ENCODE measurements at regions not wholly inside any gene's neighbourhood (a gene's known extent, or its start where the extent isn't known, plus 50 kb on each side); places are given as distances from the start of the nearest gene placed in this dataset.

DNA sequence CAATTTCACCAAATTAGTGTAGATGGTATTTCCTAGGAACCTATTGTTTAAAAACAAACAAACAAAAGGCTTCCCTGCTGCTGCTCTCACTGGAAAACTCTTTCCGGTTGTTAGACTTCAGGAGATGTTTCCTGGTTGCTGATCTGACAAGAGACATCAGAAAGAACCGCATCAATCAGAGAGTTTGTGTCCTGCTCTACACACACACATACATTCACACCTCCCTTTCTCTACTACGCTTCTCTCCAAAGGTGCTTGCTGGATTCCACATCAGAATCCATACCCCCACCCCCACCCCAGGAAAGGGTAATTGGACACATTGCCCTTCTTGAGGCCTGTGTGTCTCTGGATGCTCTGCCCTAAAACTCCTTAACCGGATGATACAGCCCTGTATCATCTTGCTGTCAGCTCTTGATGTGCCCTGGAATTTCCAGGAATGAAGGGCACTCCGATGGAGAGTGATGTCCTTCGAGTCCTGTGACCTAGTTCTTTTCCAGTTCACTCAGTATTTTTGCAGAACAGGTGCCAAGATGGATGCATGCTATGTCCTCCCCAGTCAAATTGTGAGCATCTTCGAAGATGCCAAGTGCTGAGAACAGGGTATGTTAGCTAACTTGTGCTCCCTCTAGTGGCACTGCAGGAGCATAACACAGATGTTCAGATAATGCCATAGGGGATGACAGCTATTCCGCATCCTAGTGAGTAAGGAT lies 113.7 kb upstream of the SLC35F3 start:
- no peaks in the 10 kb centered on the region for H3K4me1 Mint-ChIP-seq
- Histone ChIP-seq H3K9me3 (ENCODE audit: control insufficient read depth, low read depth, low read length) (no peaks in the 10 kb centered on the region), H2AFZ (ENCODE audit: low read length) (no peak overlapping the region), H2BK120ac (ENCODE audit: low read depth, low read length, poor library complexity, severe bottlenecking) (no peak overlapping the region), H2BK20ac (ENCODE audit: low read depth, low read length, poor library complexity, severe bottlenecking) (no peak overlapping the region), H2BK5ac (ENCODE audit: insufficient read length, low read length) (no peak overlapping the region), H2BK12ac (ENCODE audit: insufficient read length, low read depth, low read length) (no peak overlapping the region), H3T11ph (ENCODE audit: low read length) (no peak overlapping the region), H3K4me1 (ENCODE audit: insufficient read depth, low read length) (no peaks in the 10 kb centered on the region), H4K91ac (ENCODE audit: insufficient read length, low read depth, low read length) (no peak overlapping the region), H3K4ac (ENCODE audit: low read depth, low read length) (no peak overlapping the region), H3K79me1 (ENCODE audit: insufficient read depth, low read depth, low read length, poor library complexity, severe bottlenecking) (no peaks in the 10 kb centered on the region), H2BK15ac (ENCODE audit: low read depth, low read length) (no peak overlapping the region), H3K23me2 (ENCODE audit: insufficient read length, low read depth, low read length, poor library complexity, severe bottlenecking) (no peaks in the 10 kb centered on the region), H3K79me2 (ENCODE audit: insufficient read depth, low read length) (no peaks in the 10 kb centered on the region), H3K27ac (ENCODE audit: insufficient read length, low read depth, low read length) (no peak overlapping the region), H4K5ac (ENCODE audit: insufficient read length, low read depth, low read length) (no peak overlapping the region), H3K9ac (ENCODE audit: extremely low read depth, insufficient read length, low read length) (no peak overlapping the region), H3K27me3 (ENCODE audit: insufficient read depth, low read length) (no peaks in the 10 kb centered on the region), H3K14ac (ENCODE audit: insufficient read depth, low read length) (no peak overlapping the region), H3K23ac (ENCODE audit: insufficient read length, low read depth, low read length) (no peak overlapping the region), H3K18ac (ENCODE audit: insufficient read length, low read depth, low read length) (no peak overlapping the region), H4K8ac (replicated peaks; ENCODE audit: insufficient read length, low read depth, low read length) (no peak overlapping the region), H3K4me2 (ENCODE audit: insufficient read depth, insufficient read length, low read length) (no peak overlapping the region), H3K56ac (ENCODE audit: insufficient read length, low read depth, low read length) (no peak overlapping the region), H4K20me1 (ENCODE audit: control insufficient read depth, insufficient read depth, insufficient read length) (no peaks in the 10 kb centered on the region), H2AK5ac (ENCODE audit: insufficient read length, low read length) (no peak overlapping the region)
- DNase-seq, result peak; percentile 40
- no CpG with 5 or more reads among the region's 8 CpGs for WGBS (ENCODE audit: extremely low coverage, insufficient read length, low lambda C conversion rate)
- TF ChIP-seq CTCF (conservative IDR thresholded peaks at IDR 0.05), result peak; percentile 92
- H3K4me3 Mint-ChIP-seq, result no peak overlapping the region
- no peaks in the 10 kb centered on the region for H3K27me3 Mint-ChIP-seq (ENCODE audit: low read depth)
- peaks cover 13 to 15% of the 10 kb centered on the region in 2 experiments for H3K9me3 Mint-ChIP-seq
- H3K27ac Mint-ChIP-seq, result no peak overlapping the region
- H3K36me3 Mint-ChIP-seq (ENCODE audit: insufficient read depth in 1 of 3, low read depth in 3 of 3), result peaks cover 0 to 6% (median 2%) of the 10 kb centered on the region in 3 experiments; a peak in 3 of 7 replicates

Measured in H9 (cell line).